GM19455 (cell line): ENCODE measurements at regions not wholly inside any gene's neighbourhood (a gene's known extent, or its start where the extent isn't known, plus 50 kb on each side); places are given as distances from the start of the nearest gene placed in this dataset.

ENCODE experiments used
- ATAC-seq: cut with Tn5 transposase; IDR thresholded peaks from one replicate; pipeline ENCODE4 v1.9.1; 2021; ENCODE audit not compliant: unreplicated experiment

- ATAC-seq: no peak
Measured at GRCh38 chr4:188804861-188805260, 665.6 kb downstream of the TRIML1 start.

GRCh38 chr4:188811121-188811520, 671.9 kb downstream of the TRIML1 start:
- ATAC-seq: no peak

GRCh38 chr4:188812644-188813043, 673.4 kb downstream of the TRIML1 start:
- no peak for ATAC-seq

GRCh38 chr4:188818300-188818699, 679.1 kb downstream of the TRIML1 start:
- ATAC-seq: no peak

- no peak for ATAC-seq
Measured at GRCh38 chr4:188819233-188819632, 680.0 kb downstream of the TRIML1 start.

- no peak for ATAC-seq
Measured at GRCh38 chr4:188821500-188821899, 682.3 kb downstream of the TRIML1 start.

- ATAC-seq: no peak
Measured at GRCh38 chr4:188822698-188823097, 683.5 kb downstream of the TRIML1 start.

- no peak for ATAC-seq
Measured at GRCh38 chr4:188824553-188824952, 685.3 kb downstream of the TRIML1 start.

- ATAC-seq: no peak
Measured at GRCh38 chr4:188826393-188826792, 687.2 kb downstream of the TRIML1 start.

- ATAC-seq: no peak
Measured at GRCh38 chr4:188839704-188840103, 700.5 kb downstream of the TRIML1 start.

- ATAC-seq: no peak
Measured at GRCh38 chr4:188841523-188841922, 702.3 kb downstream of the TRIML1 start.

GRCh38 chr4:188854436-188854835, 715.2 kb downstream of the TRIML1 start:
- no peak for ATAC-seq

- no peak for ATAC-seq
Measured at GRCh38 chr4:188858696-188859095, 719.5 kb downstream of the TRIML1 start.

GRCh38 chr4:188864741-188865140, 725.5 kb downstream of the TRIML1 start:
- ATAC-seq: no peak

GRCh38 chr4:188867796-188868195, 728.6 kb downstream of the TRIML1 start:
- no peak for ATAC-seq

- no peak for ATAC-seq
Measured at GRCh38 chr4:188869581-188869980, 730.3 kb downstream of the TRIML1 start.

- ATAC-seq: no peak
Measured at GRCh38 chr4:188872809-188873208, 733.6 kb downstream of the TRIML1 start.

- no peak for ATAC-seq
Measured at GRCh38 chr4:188876881-188877280, 737.6 kb downstream of the TRIML1 start.

GRCh38 chr4:188879598-188879997, 740.4 kb downstream of the TRIML1 start:
- ATAC-seq: no peak

- ATAC-seq: no peak
Measured at GRCh38 chr4:188887905-188888304, 748.7 kb downstream of the TRIML1 start.

GRCh38 chr4:188892837-188893236, 753.6 kb downstream of the TRIML1 start:
- ATAC-seq: no peak

- no peak for ATAC-seq
Measured at GRCh38 chr4:188903986-188904385, 764.7 kb downstream of the TRIML1 start.

GRCh38 chr4:188904617-188905016, 765.4 kb downstream of the TRIML1 start:
- ATAC-seq: no peak

GRCh38 chr4:188905248-188905647, 766.0 kb downstream of the TRIML1 start:
- no peak for ATAC-seq
